Neural cell (in vitro differentiated cells): ENCODE measurements at regions not wholly inside any gene's neighbourhood (a gene's known extent, or its start where the extent isn't known, plus 50 kb on each side); places are given as distances from the start of the nearest gene placed in this dataset.

Source experiments
- H2AFZ ChIP-seq: fragments of 200-600, 300-800 bp; sonication (generic), shearing (Covaris generic); 2 replicates; pipeline ENCODE4 v1.6.0; 2014; ENCODE audit warnings: low read depth, mild to moderate bottlenecking, antibody characterized with exemption, low read length, moderate library complexity
- H3F3A ChIP-seq: fragments of 200-600 bp; shearing (Covaris generic); 2 replicates; pipeline ENCODE4 v1.6.1; 2016; ENCODE audit warnings: mild to moderate bottlenecking, moderate library complexity, mixed read lengths, antibody characterized with exemption, low read length; ENCODE audit not compliant: insufficient read depth, poor library complexity, severe bottlenecking
- H3K27ac ChIP-seq: fragments of 200-600, 300-800 bp; sonication (generic), shearing (Covaris generic); 2 replicates; pipeline ENCODE4 v1.5.1; 2014; ENCODE audit warnings: mild to moderate bottlenecking, low read length, moderate library complexity
- H3K27me3 ChIP-seq: fragments of 300-800, 200-600 bp; sonication (generic), shearing (Covaris generic); 2 replicates; pipeline ENCODE4 v1.6.0; 2014; ENCODE audit warnings: mild to moderate bottlenecking, low read depth, low read length, moderate library complexity; ENCODE audit not compliant: insufficient read depth
- H3K36me3 ChIP-seq: fragments of 300-800, 200-600 bp; sonication (generic), shearing (Covaris generic); 2 replicates; pipeline ENCODE4 v1.5.1; 2014; ENCODE audit warnings: mild to moderate bottlenecking, antibody characterized with exemption, low read length, moderate library complexity; ENCODE audit not compliant: insufficient read depth
- H3K4me2 ChIP-seq: fragments of 300-800, 200-600 bp; sonication (generic), shearing (Covaris generic); 2 replicates; pipeline ENCODE4 v1.6.0; 2014; ENCODE audit warnings: mild to moderate bottlenecking, low read length
- H3K4me3 ChIP-seq: fragments of 300-800, 200-600 bp; sonication (generic), shearing (Covaris generic); 2 replicates; pipeline ENCODE4 v1.5.1; 2014; ENCODE audit warnings: mild to moderate bottlenecking, low read length, moderate library complexity
- H3K79me2 ChIP-seq: fragments of 200-600 bp; shearing (Covaris generic); replicated peaks from 2 replicates; pipeline ENCODE4 v1.6.0; 2014; ENCODE audit warnings: mild to moderate bottlenecking, low read length, moderate library complexity; ENCODE audit not compliant: insufficient read depth
- H3K9ac ChIP-seq: fragments of 300-800, 200-600 bp; sonication (generic), shearing (Covaris generic); 2 replicates; pipeline ENCODE4 v1.6.1; 2016; ENCODE audit warnings: mild to moderate bottlenecking, low read length, mixed read lengths
- H3K9me2 ChIP-seq: fragments of 200-600 bp; shearing (Covaris generic); 2 replicates; pipeline ENCODE4 v1.6.1; 2016; ENCODE audit warnings: mild to moderate bottlenecking, low read length, mixed read lengths; ENCODE audit not compliant: insufficient read depth
- H3K9me3 ChIP-seq: fragments of 200-600, 300-800 bp; sonication (generic), shearing (Covaris generic); 2 replicates; pipeline ENCODE4 v1.6.1; 2016; ENCODE audit warnings: mild to moderate bottlenecking, mixed run types, low read length, moderate library complexity, mixed read lengths
- H4K20me1 ChIP-seq: fragments of 200-600 bp; shearing (Covaris generic); 2 replicates; pipeline ENCODE4 v1.6.1; 2016; ENCODE audit warnings: mild to moderate bottlenecking, mixed run types; ENCODE audit not compliant: insufficient read depth
- EP300 ChIP-seq: fragments of 450-650 bp; conservative IDR thresholded peaks from 2 replicates; pipeline ENCODE4 v1.6.1; 2014; ENCODE audit warnings: antibody characterized with exemption, mild to moderate bottlenecking, moderate library complexity; ENCODE audit not compliant: poor library complexity, severe bottlenecking
- EZH2 ChIP-seq: fragments of 200-600, 300-800 bp; shearing (Covaris generic), sonication (generic); IDR thresholded peaks from 2 replicates; pipeline ENCODE4 v1.6.1; 2014; ENCODE audit warnings: antibody characterized with exemption, low read length, borderline replicate concordance, mild to moderate bottlenecking; ENCODE audit not compliant: insufficient read depth, poor library complexity, severe bottlenecking
- MXI1 ChIP-seq: fragments of 450-650 bp; conservative IDR thresholded peaks from 2 replicates; pipeline ENCODE4 v1.6.1; 2014; ENCODE audit warnings: antibody characterized with exemption, mild to moderate bottlenecking; ENCODE audit not compliant: poor library complexity, severe bottlenecking
- POLR2AphosphoS5 ChIP-seq: IDR thresholded peaks from 2 replicates; pipeline ENCODE4 v1.6.1; 2012
- RAD21 ChIP-seq: fragments of 450-650 bp; conservative IDR thresholded peaks from 2 replicates; pipeline ENCODE4 v1.6.1; 2014; ENCODE audit warnings: antibody characterized with exemption, mild to moderate bottlenecking, moderate library complexity
- SMC3 ChIP-seq: fragments of 450-650 bp; conservative IDR thresholded peaks from 2 replicates; pipeline ENCODE4 v1.6.1; 2014; ENCODE audit warnings: antibody characterized with exemption, mild to moderate bottlenecking, moderate library complexity; ENCODE audit not compliant: poor library complexity
- TAF1 ChIP-seq: IDR thresholded peaks from 2 replicates; pipeline ENCODE4 v1.6.1; 2012; ENCODE audit warnings: low read depth
- TF ChIP-seq, protein P1 (sequence below): fragments of 450-650 bp; IDR thresholded peaks from 2 replicates; pipeline ENCODE4 v1.5.1; 2014; ENCODE audit warnings: antibody characterized with exemption, mild to moderate bottlenecking, moderate library complexity; ENCODE audit not compliant: poor library complexity, severe bottlenecking
- TF ChIP-seq, protein P2 (sequence below): IDR thresholded peaks from 2 replicates; pipeline ENCODE4 v1.6.1; 2012; ENCODE audit warnings: borderline replicate concordance

DNA sequence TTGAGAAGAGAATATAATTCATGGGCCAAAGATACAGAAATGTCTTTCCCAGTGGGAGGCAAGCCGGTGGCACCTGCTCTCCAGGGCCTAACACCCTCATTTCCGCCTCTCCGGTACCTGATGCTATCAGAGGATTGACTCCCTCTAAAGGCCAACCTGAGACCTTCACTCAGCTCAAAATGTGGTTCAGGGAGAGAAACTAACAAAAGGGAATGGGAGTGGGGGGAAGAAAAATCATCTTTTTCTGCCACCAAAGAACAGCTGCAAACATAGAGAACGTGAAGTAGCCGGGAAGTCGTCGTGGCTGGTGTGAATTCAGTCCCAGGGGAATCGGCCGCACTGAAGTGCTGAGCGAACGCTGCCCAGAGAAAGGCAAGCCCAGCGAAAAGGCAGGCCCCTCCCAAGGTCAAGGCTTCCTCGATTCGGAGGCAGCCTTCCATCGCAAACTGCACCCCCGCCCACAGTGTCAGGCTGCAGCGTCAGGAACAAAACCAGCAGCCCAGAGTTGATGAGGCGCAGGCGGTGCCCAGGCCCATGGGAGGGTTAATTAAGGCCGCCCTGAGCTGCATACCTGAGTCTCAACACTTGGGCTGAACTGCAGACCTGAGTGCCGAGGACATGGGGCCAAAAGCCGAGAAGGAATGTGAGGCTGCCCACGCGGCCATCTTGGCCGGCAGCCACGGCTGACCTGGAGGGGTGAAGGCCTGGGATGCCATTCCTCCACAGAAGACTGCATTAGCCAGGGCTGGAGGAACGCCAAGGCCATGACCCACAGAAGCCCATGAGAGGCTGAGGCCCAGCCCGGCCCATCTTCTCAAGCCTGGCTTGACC is 160.2 kb downstream of the PSMG1 start:
- Histone ChIP-seq H3K27ac (no peak overlapping the region), H3K4me3 (no peak overlapping the region), H3K36me3 (no peaks in the 10 kb centered on the region), H3K27me3 (no peaks in the 10 kb centered on the region), H3K4me2 (no peak overlapping the region), H3K9me3 (no peaks in the 10 kb centered on the region), H3K9me2 (no peaks in the 10 kb centered on the region), H3K79me2 (no peaks in the 10 kb centered on the region), H3F3A (no peaks in the 10 kb centered on the region), H4K20me1 (no peaks in the 10 kb centered on the region), H2AFZ (no peak overlapping the region), H3K9ac (no peak overlapping the region)
- no peak for TF ChIP-seq TAF1
- TF ChIP-seq, protein P1, sequence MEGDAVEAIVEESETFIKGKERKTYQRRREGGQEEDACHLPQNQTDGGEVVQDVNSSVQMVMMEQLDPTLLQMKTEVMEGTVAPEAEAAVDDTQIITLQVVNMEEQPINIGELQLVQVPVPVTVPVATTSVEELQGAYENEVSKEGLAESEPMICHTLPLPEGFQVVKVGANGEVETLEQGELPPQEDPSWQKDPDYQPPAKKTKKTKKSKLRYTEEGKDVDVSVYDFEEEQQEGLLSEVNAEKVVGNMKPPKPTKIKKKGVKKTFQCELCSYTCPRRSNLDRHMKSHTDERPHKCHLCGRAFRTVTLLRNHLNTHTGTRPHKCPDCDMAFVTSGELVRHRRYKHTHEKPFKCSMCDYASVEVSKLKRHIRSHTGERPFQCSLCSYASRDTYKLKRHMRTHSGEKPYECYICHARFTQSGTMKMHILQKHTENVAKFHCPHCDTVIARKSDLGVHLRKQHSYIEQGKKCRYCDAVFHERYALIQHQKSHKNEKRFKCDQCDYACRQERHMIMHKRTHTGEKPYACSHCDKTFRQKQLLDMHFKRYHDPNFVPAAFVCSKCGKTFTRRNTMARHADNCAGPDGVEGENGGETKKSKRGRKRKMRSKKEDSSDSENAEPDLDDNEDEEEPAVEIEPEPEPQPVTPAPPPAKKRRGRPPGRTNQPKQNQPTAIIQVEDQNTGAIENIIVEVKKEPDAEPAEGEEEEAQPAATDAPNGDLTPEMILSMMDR: no peak
- TF ChIP-seq MXI1: no peak
- no peak for TF ChIP-seq RAD21
- no peak for TF ChIP-seq EP300
- TF ChIP-seq, protein P2, sequence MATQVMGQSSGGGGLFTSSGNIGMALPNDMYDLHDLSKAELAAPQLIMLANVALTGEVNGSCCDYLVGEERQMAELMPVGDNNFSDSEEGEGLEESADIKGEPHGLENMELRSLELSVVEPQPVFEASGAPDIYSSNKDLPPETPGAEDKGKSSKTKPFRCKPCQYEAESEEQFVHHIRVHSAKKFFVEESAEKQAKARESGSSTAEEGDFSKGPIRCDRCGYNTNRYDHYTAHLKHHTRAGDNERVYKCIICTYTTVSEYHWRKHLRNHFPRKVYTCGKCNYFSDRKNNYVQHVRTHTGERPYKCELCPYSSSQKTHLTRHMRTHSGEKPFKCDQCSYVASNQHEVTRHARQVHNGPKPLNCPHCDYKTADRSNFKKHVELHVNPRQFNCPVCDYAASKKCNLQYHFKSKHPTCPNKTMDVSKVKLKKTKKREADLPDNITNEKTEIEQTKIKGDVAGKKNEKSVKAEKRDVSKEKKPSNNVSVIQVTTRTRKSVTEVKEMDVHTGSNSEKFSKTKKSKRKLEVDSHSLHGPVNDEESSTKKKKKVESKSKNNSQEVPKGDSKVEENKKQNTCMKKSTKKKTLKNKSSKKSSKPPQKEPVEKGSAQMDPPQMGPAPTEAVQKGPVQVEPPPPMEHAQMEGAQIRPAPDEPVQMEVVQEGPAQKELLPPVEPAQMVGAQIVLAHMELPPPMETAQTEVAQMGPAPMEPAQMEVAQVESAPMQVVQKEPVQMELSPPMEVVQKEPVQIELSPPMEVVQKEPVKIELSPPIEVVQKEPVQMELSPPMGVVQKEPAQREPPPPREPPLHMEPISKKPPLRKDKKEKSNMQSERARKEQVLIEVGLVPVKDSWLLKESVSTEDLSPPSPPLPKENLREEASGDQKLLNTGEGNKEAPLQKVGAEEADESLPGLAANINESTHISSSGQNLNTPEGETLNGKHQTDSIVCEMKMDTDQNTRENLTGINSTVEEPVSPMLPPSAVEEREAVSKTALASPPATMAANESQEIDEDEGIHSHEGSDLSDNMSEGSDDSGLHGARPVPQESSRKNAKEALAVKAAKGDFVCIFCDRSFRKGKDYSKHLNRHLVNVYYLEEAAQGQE: no peak
- TF ChIP-seq EZH2: no peak
- no peak for TF ChIP-seq SMC3
- TF ChIP-seq POLR2AphosphoS5: no peak

DNA sequence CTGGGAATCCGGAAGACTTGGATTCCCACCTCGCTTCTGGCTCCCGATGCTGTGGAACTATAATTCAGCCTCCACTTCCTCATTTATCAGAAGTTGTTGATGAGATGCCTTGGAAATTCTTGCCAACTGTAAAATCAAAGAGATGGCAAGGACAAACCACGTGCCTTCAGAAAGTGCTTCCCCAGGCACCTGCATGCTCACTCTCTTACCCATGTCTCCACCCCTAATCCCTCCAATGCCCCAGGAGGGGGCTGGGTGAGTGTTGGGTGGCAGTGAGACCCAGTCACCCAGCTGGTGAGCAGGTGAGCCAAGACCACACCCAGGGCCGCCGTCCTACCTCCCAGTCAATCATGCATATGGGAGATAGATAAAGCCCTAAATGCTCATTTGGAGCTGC is 160.8 kb downstream of the PSMG1 start:
- H3K4me2 ChIP-seq: no peak overlapping the region
- no peak overlapping the region for H2AFZ ChIP-seq
- H4K20me1 ChIP-seq: no peaks in the 10 kb centered on the region
- no peak overlapping the region for H3K27ac ChIP-seq
- H3K4me3 ChIP-seq: no peak overlapping the region
- no peak overlapping the region for H3K9ac ChIP-seq
- no peaks in the 10 kb centered on the region for H3K79me2 ChIP-seq
- no peak for TF ChIP-seq EZH2
- TF ChIP-seq EP300: no peak
- TF ChIP-seq, protein P2: no peak
- TF ChIP-seq, protein P1: no peak
- no peak for TF ChIP-seq RAD21
- TF ChIP-seq SMC3: no peak
- no peak for TF ChIP-seq MXI1
- no peak for TF ChIP-seq TAF1
- TF ChIP-seq POLR2AphosphoS5: no peak
- H3K9me3 ChIP-seq: no peaks in the 10 kb centered on the region
- H3K36me3 ChIP-seq: no peaks in the 10 kb centered on the region
- no peaks in the 10 kb centered on the region for H3K9me2 ChIP-seq
- no peaks in the 10 kb centered on the region for H3K27me3 ChIP-seq
- H3F3A ChIP-seq: no peaks in the 10 kb centered on the region
